GM18517 (cell line): ENCODE measurements at regions not wholly inside any gene's neighbourhood (a gene's known extent, or its start where the extent isn't known, plus 50 kb on each side); places are given as distances from the start of the nearest gene placed in this dataset.

Experiments used
- ATAC-seq: cut with Tn5 transposase; IDR thresholded peaks from one replicate; pipeline ENCODE4 v1.9.1; 2021; ENCODE audit warnings: mild to moderate bottlenecking, moderate library complexity; ENCODE audit not compliant: unreplicated experiment

DNA sequence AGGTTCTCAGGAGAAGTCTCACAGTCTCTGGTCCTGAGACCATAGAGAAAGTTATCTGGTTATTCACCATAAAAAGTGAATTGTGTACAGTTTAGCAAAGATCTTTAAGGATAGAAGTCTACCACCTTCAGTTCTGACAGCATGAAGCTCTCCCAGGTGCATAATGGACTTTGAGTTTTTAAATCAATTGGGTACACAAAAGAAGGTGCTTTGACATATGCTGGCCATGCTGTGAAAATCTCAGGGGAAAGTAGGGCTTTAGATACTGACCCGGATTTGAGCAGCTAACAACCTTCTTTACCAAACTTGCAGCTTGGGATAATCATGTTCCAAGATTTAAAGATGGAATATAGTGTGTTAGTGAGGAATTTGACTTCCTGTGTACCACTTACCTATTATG lies 264.2 kb downstream of the ZSWIM6 start:
- no peak for ATAC-seq

GRCh38 chr5:61597684-61598083 lies 265.6 kb downstream of the ZSWIM6 start:
- ATAC-seq, result no peak

- ATAC-seq, result no peak
Measured at GRCh38 chr5:61598126-61598525, 266.1 kb downstream of the ZSWIM6 start.

DNA sequence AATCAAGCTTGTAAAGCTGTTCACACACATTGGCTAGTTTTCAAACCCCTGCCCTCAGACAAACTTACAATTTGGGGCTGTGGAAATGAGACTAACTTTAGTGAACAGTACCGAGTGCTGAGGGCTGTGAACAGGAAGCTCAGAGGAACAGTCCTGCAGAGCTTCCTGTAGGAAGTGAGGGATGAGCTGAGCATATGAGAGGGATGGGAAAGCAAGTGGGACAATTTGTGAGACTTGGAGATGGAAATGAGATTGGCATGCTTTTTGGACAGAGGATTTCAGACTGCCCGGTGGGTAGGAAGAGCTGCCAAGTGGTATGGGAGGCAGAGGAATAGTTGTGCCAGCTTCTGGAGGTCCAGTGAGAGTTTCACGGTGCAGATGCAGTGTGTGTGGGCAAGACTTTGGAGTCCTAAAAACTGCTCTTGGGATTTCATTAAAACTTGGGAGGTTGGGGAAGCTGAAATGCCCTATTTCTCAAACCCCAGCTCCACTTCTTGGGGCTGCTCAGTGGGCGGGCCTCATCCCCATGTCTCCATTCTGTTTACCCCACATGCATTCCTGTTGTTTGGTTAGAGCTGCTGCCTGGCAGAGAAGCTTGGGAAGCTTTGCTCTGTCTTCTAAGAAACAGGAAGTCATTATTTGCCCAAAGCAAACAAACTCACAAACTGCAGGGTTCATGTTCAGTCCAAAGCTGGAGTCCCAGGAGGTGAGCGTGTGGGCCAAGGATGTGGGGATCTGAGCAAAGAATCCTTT lies 267.5 kb downstream of the ZSWIM6 start:
- no peak for ATAC-seq

DNA sequence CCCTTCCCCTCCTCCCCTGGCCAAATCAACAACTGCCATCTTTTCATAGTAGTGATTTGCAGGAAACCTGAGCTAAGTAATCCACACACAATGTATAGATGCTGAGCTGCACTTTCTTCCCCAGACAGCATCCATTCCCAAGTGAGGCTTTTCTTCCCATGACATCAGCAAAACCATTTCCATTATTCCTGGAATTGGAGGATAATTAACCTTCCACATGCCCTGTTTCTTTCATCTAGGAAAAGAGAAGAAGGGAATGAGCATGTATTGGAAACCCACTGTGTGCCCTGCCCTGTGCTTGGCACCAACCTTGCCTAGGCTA lies 268.0 kb downstream of the ZSWIM6 start:
- no peak for ATAC-seq

DNA sequence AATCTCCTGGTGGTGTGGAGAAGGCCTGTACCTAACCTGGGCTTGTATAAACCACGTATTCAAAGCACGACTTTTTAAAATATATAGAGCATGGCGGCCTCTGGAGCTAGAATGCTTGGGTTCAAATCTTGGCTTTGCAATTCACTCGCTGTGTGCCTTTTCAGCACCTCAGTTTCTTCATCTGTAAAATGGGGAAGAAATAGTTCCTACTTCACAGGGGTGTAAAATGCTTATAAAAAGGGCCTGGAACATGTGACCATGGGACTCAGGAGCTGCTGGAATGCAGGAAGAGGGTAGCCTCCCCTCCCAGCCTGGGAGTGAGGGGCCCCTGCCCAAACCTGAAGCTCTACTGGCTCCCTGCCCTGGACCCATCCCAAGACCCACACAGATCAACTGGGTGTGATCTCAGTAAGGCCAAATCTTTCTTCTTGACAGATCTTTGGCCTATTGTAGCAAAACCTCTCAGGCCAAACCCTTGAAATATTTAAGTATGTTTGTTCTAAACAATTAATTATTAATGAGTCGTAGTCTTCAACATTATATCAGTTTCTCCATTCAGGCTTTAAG lies 269.0 kb downstream of the ZSWIM6 start:
- no peak for ATAC-seq

DNA sequence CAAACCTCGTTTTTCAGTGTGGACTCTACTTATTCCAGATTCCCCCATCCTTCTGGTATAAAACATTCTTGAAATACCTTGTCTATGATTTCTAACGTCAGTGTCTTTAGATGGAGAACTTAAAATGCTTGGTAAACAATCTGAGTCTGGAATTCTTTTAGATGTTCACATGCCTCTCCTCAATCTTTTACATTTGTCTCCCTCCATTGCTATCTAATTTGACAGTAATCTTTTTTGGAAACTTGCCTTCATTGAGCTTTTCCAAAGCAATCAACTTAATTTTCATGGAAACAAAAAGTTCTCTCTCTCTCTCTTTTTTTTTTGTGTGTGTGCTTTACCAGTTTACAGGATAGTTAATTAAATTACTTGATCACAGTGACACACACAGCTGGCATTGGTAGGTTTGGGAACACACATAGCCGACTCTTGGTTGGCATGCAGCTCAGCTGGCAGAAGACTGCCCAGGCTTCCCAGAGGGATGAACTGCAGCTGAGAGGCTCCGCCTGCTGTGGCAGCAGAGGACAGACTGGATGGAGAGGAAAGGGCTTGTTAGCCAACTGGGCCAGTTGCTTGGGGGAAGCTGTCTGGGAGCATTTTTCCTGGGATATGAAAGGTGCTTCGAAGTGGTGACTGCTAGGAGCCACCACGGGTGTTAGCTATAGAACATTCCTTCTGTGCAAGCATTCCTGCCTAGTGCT lies 271.3 kb downstream of the ZSWIM6 start:
- no peak for ATAC-seq

- no peak for ATAC-seq
Measured at GRCh38 chr5:61604076-61605025, 272.3 kb downstream of the ZSWIM6 start.

GRCh38 chr5:61609840-61610677 lies 278.0 kb downstream of the ZSWIM6 start:
- no peak for ATAC-seq

DNA sequence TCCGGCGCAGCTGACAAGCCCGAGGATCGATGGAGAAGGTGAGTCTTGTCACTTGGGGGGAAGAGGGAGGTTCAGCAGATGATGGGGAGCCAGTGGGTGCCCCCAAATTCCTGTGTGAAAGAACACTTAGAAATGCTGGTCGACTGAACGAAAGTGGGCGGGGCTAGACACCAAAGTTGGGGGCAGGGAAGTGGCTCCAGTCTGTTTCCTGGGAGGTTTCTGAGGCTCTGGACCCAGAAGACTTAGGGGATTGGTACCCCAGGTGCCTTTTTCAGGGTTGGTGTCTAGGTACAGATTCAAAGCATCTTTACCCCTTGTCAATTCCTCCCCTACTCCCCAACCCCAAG lies 278.6 kb downstream of the ZSWIM6 start:
- no peak for ATAC-seq

- ATAC-seq, result no peak
Measured at GRCh38 chr5:61612431-61612830, 280.4 kb downstream of the ZSWIM6 start.

- no peak for ATAC-seq
Measured at GRCh38 chr5:61613679-61614078, 281.6 kb downstream of the ZSWIM6 start.

DNA sequence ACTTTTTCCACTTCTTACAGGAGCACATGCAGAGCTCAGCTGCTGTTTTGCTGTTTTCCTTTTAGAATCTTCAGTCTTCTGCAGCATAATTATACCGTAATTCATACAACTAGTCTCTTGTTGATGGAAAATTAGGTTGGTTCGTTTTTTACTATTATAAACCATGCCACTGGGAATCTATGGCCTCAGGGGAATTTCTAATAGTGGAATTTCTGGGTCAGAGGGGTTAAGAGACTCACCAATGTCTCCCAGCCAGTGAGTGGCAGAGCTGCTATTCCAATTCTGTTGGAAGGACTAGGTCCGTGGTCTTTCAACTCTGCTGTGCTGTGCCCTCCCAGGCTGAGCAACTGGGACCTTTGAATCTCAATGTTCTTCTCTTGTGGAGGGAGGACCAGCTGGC lies 282.5 kb downstream of the ZSWIM6 start:
- ATAC-seq, result no peak

DNA sequence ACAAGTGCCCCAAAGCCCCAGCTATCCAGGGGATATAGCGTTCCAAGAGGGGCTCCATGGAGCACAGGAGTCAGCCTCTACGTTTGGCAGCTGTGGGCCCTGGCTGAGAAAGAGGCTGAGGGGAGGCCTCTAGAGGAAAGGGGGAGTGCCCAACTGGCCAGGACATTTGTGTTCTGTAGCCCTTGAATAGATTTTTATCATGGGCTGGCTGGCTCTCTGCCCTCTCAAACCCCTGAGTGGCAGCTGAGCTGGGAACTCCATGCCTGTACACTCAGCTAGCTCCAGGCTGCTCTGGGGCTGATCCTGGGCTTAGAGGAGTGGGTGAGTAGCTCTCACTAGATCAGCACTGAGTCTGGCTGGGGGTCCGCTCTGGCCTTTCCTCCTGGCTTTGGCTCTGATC lies 285.0 kb downstream of the ZSWIM6 start:
- no peak for ATAC-seq

- no peak for ATAC-seq
Measured at GRCh38 chr5:61617995-61618525, 286.0 kb downstream of the ZSWIM6 start.

GRCh38 chr5:61618577-61618976 lies 286.5 kb downstream of the ZSWIM6 start:
- no peak for ATAC-seq

- ATAC-seq, result no peak
Measured at GRCh38 chr5:61619289-61619688, 287.2 kb downstream of the ZSWIM6 start.

DNA sequence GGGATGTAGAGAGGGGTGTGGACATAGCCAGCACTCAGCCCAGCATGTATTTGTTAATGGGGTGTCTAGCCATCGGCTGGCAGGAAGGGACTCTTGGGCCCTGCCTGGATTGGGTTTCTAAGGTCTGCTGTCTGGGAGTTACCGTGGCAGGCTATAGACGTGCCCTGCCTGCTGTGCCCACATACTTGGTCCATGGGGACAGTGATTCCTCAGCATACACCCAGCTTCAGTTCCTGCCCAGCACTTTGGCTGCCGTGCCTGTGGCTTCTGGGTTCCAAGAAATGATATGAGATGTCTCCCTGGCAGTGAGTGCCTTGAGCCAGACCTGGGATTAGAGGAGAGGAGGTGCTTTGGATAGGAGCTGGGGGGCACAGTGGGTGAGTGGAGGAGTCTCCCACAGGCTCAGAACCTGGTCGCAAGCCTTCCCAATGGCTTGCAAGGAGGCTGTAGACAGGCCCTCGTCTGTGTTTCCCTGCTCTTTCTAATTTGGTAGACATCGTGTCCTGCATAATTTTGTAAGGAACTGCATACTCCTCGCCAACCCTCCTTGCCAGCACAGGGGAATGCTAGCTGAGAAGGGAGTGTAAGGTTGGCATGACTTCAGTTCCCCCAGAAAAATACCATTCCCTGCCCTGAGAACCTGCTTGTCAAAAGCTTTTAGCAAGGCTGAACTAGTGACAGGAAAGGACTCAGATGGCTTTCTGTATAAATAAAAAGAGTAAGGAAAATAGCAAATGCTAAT lies 287.9 kb downstream of the ZSWIM6 start:
- ATAC-seq, result no peak

DNA sequence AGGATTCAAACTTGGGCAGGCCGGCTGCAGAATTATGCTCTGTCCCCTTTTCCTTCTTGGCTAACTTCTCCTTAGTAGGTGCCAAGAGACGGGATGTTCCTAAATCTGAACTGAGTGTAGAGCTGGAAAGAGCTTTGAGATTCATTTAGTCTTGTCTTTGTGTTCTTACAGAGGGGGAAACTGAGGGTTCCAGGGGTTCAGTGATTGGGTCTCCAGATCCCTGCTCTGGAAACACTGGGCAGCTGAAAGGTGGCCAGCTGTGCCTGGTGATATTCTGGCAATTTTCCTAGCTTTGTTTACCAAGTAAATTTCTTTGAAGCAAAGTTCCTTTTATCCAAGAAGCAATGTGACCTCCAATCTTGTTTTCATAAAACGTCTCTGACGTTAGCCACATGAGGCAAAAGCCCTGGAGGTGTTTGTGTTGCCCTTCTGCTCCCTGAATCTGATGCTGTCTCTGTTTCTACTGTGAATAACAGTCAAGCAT lies 288.7 kb downstream of the ZSWIM6 start:
- ATAC-seq, result no peak
